ENCODE measurements at regions not wholly inside any gene's neighbourhood (a gene's known extent, or its start where the extent isn't known, plus 50 kb on each side); places are given as distances from the start of the nearest gene placed in this dataset.
"Not testable (repeated sequence)": the region's sequence is repeated elsewhere in the genome, so short reads cannot be mapped to it uniquely, and the experiment has no call there.

DNA sequence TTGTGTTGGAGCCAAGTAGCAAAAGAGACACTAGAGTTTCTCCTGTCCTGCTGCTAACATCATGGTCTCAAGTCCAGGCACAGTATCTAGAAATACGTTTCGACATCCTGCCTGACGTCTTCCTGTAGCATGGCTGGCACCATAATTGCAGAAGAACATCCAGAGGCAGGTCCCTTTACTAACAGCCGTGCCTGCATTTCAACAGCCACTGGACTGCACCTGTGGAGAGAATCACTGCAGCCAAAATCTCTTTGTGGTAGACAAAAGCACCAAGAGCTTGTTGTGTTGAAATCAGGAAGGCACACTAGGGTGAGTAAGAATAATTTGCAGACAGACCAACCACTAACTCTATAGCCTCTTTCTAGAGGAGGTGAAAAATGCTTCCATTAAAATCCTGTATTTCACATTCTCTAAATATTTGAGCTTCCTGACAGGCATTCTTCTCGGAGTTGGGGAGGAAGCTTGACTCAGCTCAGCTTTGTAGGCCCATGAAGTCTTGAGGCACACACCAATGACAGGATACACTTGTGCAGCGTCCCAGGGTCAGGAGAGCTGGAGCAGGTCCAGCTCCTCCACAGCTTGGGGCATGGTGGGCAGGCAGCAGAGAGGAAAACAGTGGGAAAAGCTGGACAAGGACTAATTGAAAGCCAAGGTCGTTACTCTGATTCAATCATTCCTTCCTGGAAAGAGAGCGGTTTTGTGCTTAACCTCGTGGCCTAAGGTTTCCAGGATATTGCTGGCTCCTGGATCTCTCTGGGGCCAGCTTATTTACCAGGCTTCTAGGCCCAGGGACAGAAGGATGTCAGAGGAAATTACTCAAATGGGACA, 244.9 kb downstream of the FAM43A start:
- no peak for DNase-seq

DNA sequence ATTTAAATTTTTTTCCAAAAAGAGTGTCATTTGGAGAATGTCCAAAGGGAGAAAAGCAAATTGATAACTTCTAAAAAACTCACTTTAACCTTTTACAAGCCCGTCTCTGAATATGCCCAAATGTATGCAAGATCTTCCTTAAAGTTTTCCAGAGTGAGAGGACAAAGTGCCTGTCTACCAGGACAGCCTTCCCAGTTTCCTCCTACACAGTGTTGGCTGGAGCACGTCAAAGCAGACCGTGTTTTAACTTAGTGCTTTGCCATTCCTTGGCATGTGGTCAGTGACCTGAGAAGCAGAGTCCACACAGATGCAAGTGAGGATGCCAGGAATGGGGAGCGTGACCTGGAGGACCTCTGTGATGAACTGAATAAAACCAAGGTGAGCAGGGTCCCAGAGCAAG, 245.7 kb downstream of the FAM43A start:
- no peak for DNase-seq

- no peak for DNase-seq
Observed at GRCh38 chr3:194931865-194932264, 246.2 kb downstream of the FAM43A start.

GRCh38 chr3:194933465-194933864, 247.8 kb downstream of the FAM43A start:
- no peak for DNase-seq

- no peak for DNase-seq
Observed at GRCh38 chr3:194935061-194935460, 249.4 kb downstream of the FAM43A start.

GRCh38 chr3:194935632-194936470, 250.2 kb downstream of the FAM43A start:
- no peak for DNase-seq

DNA sequence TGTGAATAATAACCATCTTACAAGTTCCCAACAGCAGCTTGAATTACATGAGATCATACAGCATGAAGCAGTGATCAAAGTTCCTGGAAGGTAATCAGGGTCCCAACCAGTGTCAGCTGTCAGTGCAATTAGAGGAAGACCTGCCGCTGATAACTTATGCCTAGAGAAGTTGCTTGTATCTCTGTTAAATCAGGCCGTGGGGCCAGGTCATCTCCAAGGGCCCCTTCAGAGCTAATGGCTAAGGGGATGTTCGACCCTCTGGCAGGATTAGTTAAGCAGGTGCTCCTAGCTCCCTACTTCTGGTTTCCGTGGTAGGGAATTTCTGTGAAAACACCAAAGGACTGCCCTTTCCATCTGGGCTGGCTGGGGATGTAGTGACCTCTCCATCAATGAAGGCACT, 251.0 kb downstream of the FAM43A start:
- no peak for DNase-seq

DNA sequence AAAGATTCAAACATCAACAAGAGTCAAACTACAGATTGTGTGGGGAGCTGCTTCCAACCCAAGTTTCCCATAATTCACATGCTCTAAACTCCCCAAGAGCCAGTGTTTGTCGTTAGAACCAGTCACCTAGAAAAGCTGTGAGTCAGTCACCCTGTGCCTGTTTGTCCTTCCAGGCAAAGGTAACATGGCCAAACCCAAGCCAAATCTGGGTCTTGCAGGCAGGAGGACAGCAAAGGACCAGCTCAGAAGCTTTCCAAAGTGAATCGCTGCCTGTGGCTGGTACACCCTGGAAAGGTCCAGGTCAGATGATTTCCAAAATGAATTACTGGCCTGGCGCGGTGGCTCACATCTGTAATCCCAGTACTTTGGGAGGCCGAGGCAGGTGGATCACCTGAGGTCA, 251.5 kb downstream of the FAM43A start:
- no peak for DNase-seq

- no peak for DNase-seq
Observed at GRCh38 chr3:194937882-194938321, 252.2 kb downstream of the FAM43A start.

- DNase-seq = no peak
Observed at GRCh38 chr3:194938845-194939531, 253.3 kb downstream of the FAM43A start.

DNA sequence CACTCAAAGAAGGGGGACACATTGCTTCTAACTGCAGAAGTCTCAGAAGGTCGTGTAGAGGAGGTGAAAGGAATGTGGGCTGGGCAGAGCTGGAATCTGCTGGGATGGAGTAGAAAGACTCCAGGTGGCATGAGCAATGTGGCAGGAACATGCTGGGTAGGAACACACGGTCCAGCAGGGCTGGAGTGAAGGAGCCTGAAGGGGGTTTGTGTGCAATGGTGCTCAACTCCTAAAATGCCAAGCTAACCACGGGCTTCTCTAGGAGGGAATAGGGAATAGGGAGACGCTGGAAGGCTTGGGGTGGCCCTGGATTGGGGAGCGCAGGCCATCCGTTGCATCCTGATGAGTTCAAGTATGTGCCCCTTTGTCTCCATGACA, 253.8 kb downstream of the FAM43A start:
- no peak for DNase-seq

GRCh38 chr3:194939949-194940770, 254.5 kb downstream of the FAM43A start:
- no peak for DNase-seq

DNA sequence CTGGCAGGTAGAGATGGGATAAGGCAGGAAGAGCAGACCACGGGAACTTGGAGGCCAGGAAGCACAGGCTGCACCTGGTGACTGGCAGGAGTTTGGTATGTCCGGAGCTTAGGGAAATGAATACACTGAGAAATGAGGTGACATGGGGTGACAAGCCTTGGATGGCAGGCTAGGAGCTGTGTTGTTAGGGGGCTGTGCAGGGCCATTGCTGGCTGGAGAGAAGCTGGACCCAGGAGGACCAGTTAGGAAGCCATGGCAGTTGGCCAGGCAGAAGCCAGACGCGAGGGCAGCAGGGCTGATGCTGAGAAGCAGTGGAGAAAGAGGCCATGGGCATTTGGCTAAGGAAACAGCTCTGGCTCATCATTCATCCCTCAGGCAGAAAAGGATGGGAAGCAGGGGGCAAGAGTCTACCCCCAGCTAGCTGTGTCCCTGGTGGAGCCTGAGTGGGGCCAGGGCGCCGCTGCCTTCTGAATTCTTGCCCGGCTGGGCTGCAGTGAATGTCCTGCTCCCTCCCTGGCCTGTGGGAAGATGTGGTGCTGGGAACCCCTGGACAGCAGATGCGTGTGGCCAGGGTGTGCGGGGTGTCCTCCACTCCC, 255.8 kb downstream of the FAM43A start:
- no peak for DNase-seq

- no peak for DNase-seq
Observed at GRCh38 chr3:194941956-194942511, 256.4 kb downstream of the FAM43A start.

DNA sequence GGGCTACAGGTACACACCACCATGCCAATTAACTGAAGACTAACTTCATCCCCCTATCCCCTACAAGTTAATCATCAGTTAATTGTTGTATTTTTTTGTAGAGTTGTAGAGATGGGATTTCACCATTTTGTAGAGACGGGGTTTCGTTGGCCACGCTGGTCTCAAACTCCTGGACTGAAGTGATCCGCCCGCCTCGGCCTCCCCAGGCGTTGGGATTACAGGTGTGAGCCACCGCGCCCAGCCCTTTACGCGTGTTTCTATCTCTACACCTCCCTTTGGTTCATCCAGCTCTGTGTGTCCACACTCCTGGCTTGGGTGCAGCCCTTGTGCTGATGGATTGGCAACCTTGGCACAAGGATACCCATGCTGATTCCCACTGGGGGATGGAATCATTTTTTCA, 258.8 kb downstream of the FAM43A start:
- DNase-seq = no peak

DNA sequence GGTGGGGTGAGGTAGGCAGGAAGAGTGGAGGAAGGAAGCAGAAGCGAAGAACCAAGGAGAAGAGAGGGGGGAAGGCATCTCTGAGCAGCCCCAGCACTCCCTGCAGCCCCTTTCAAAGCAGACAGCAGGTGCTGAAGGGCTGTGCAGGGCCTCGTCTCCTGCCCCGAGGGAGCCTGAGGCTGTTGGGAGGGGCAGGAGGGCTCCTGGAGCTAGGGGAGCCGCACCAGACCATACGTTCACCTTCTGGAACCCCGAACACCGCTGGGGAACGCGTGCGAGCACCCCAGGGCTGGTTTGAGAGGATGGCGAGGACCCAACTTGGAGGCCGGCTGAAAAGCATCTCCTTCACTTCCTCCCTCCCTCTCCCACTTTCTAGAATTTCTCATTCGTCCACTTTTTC, 259.8 kb downstream of the FAM43A start:
- DNase-seq = no peak

DNA sequence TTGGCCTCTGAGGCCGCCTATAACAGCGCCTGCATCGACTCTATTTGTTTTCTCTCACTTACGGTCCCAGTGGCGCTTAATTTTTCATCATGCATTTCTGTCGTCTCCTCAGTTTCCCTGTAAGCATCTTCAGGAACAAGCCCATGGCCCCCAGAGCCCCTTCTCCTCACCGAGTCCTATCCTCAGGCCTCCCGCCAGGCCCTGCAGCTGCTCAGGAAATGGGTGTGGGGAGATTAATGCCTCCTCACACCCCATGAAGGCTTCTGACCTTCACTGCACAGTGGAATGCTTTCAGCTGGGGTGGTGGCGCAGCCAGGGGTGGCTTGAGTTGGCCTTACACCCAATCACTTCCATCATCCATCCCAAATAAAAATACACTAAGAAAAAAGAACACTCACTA, 260.4 kb downstream of the FAM43A start:
- no peak for DNase-seq

DNA sequence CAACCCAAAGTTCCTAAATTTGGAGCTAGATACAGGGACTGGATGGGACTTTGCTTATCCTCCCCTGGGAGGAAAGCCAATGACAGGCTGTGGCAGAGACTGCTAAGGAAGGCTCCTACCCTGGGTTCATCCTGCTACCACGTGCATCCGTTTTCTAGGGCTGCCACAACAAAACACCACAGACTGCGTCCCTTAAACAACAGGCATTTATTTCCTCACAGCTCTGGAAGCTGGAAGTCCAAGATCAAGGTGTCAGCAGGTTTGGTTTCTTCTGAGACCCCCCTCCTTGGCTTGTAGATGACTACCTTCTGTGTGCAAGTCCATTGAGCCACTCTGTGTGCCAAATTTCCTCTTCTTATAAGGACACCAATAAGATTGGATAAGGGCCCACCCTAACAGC, 263.9 kb downstream of the FAM43A start:
- no peak for DNase-seq

DNA sequence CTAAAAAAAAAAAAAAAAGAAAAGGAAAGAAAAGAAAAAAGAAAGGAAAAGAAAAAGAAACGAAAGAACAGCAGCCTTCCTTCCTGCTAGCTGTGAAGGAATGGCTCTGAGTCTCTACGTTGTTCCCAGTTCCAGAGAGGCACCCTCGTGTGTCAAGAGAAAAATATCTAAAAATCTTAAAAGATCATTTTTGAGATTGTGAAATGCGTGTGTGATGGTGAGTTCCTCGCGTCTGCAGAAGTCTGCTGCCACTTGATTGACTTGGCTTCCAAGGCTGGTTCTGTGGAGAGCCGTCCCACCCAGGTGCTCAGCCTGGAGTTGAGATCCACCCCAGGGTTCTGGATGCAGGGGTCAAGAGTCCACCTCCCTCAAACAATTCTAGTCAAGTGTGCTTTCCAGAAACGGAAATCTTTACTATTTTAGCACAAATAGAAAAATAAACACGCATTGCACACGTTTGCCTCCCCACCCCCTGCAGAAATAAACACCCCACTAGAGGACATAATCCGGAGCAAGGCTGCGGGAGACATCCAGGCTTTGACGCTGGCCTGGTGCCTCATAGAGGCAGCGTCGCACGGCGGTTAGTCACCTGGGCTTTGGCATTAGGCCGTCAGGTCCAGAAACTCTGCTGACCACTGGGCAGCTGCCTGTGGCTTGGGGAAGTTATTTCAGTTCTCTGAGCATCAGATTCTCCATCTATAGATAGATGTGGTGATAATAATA, 265.4 kb downstream of the FAM43A start:
- no peak for DNase-seq

- DNase-seq = not testable (repeated sequence)
Observed at GRCh38 chr3:194951629-194951920, 265.9 kb downstream of the FAM43A start.

GRCh38 chr3:194951931-194952582, 266.4 kb downstream of the FAM43A start:
- DNase-seq = no peak

All from activated CD4-positive, alpha-beta T cell treated with anti-CD3 and anti-CD28 coated beads for 4 hours (primary cell).